ENCODE measurements at regions not wholly inside any gene's neighbourhood (a gene's known extent, or its start where the extent isn't known, plus 50 kb on each side); places are given as distances from the start of the nearest gene placed in this dataset.

GRCh38 chr18:73153271-73153670, 285.5 kb upstream of the NETO1 start:
- Histone ChIP-seq H3K36me3 (ENCODE audit: insufficient read depth, low read length, poor library complexity, severe bottlenecking) (no peaks in the 10 kb centered on the region), H3K4me1 (ENCODE audit: insufficient read depth, low read length, poor library complexity, severe bottlenecking) (no peaks in the 10 kb centered on the region), H3K4me3 (ENCODE audit: low read depth, low read length, poor library complexity, severe bottlenecking) (no peak overlapping the region), H3K9me3 (ENCODE audit: low read depth, low read length, poor library complexity, severe bottlenecking) (peaks cover 9% of the 10 kb centered on the region), H3K27me3 (replicated peaks; ENCODE audit: insufficient read depth, low read depth, low read length, poor library complexity) (no peaks in the 10 kb centered on the region), H3K27ac (ENCODE audit: low read depth, low read length, poor library complexity, severe bottlenecking) (no peak overlapping the region)
- no TSS peak for BruUV-seq (replicated peaks)
- TF ChIP-seq, protein P1, sequence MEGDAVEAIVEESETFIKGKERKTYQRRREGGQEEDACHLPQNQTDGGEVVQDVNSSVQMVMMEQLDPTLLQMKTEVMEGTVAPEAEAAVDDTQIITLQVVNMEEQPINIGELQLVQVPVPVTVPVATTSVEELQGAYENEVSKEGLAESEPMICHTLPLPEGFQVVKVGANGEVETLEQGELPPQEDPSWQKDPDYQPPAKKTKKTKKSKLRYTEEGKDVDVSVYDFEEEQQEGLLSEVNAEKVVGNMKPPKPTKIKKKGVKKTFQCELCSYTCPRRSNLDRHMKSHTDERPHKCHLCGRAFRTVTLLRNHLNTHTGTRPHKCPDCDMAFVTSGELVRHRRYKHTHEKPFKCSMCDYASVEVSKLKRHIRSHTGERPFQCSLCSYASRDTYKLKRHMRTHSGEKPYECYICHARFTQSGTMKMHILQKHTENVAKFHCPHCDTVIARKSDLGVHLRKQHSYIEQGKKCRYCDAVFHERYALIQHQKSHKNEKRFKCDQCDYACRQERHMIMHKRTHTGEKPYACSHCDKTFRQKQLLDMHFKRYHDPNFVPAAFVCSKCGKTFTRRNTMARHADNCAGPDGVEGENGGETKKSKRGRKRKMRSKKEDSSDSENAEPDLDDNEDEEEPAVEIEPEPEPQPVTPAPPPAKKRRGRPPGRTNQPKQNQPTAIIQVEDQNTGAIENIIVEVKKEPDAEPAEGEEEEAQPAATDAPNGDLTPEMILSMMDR (conservative IDR thresholded peaks at IDR 0.05; ENCODE audit: low read depth, low read length), result no peak
- TF ChIP-seq EZH2 (IDR thresholded peaks at IDR 0.05; ENCODE audit: borderline replicate concordance, low read depth, low read length, poor library complexity, severe bottlenecking), result no peak
- POLR2A ChIA-PET (ENCODE audit: low non-redundant PET), result no interaction called here
- CTCF ChIA-PET, result no interaction called here
- DNase-seq (ENCODE audit: low spot score), result peak; percentile 2
- intact Hi-C loops (cut with micrococcal nuclease; ENCODE audit: unreplicated experiment), result no loop called here

DNA sequence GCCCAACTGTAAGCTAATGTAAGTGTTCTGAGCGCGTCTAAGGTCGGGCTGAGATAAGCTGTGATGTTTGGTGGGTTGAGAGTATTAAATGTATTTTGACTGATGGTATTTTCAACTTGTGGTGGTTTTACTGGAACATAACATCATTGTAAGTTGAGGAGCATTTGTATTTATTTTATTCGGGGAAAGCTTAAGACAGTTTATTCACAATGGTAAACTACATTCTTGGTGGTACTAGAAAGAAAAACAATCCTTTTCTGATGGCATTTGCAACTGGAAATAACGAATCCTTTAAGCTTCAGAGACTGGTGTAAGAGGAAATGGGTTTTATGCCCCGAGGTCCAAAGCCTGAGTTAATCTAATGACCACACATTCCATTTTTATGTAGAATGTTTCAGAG, 283.3 kb upstream of the NETO1 start:
- no peaks in the 10 kb centered on the region for H3K36me3 ChIP-seq (ENCODE audit: insufficient read depth, low read length, poor library complexity, severe bottlenecking)
- BruUV-seq (replicated peaks), result no TSS peak
- CTCF ChIA-PET, result no interaction called here
- H3K27ac ChIP-seq (ENCODE audit: low read depth, low read length, poor library complexity, severe bottlenecking), result no peak overlapping the region
- H3K9me3 ChIP-seq (ENCODE audit: low read depth, low read length, poor library complexity, severe bottlenecking), result peaks cover 9% of the 10 kb centered on the region
- no peaks in the 10 kb centered on the region for H3K4me1 ChIP-seq (ENCODE audit: insufficient read depth, low read length, poor library complexity, severe bottlenecking)
- no peak for DNase-seq (ENCODE audit: low spot score)
- H3K27me3 ChIP-seq (replicated peaks; ENCODE audit: insufficient read depth, low read depth, low read length, poor library complexity), result no peaks in the 10 kb centered on the region
- intact Hi-C loops (cut with micrococcal nuclease; ENCODE audit: unreplicated experiment), result no loop called here
- POLR2A ChIA-PET (ENCODE audit: low non-redundant PET), result no interaction called here
- TF ChIP-seq EZH2 (IDR thresholded peaks at IDR 0.05; ENCODE audit: borderline replicate concordance, low read depth, low read length, poor library complexity, severe bottlenecking), result no peak
- no peak overlapping the region for H3K4me3 ChIP-seq (ENCODE audit: low read depth, low read length, poor library complexity, severe bottlenecking)

DNA sequence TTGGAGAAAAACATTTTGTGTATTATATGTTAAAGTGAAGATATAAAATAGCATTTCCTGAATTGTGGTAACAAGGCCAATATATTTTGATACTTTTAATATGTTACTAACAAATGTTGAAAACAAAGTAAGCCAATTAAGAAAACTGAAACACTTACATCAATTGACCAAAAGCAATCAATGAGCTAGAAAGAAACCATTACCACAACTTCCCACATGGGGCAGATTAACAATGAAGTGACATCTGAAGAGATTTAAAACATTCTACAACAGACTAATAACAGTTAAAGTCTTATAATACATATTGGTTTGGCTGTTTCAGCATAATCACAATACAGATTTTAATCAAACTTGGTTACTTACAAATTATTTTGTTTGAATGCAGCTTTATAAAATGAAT, 282.4 kb upstream of the NETO1 start:
- CTCF ChIA-PET, result no interaction called here
- H3K4me1 ChIP-seq (ENCODE audit: insufficient read depth, low read length, poor library complexity, severe bottlenecking), result no peaks in the 10 kb centered on the region
- H3K9me3 ChIP-seq (ENCODE audit: low read depth, low read length, poor library complexity, severe bottlenecking), result peaks cover 9% of the 10 kb centered on the region
- intact Hi-C loops (cut with micrococcal nuclease; ENCODE audit: unreplicated experiment), result no loop called here
- BruUV-seq (replicated peaks), result no TSS peak
- DNase-seq (ENCODE audit: low spot score), result no peak
- TF ChIP-seq EZH2 (IDR thresholded peaks at IDR 0.05; ENCODE audit: borderline replicate concordance, low read depth, low read length, poor library complexity, severe bottlenecking), result no peak
- TF ChIP-seq, protein P1 (conservative IDR thresholded peaks at IDR 0.05; ENCODE audit: low read depth, low read length), result no peak
- POLR2A ChIA-PET (ENCODE audit: low non-redundant PET), result no interaction called here
- no peaks in the 10 kb centered on the region for H3K36me3 ChIP-seq (ENCODE audit: insufficient read depth, low read length, poor library complexity, severe bottlenecking)
- no peak overlapping the region for H3K27ac ChIP-seq (ENCODE audit: low read depth, low read length, poor library complexity, severe bottlenecking)
- no peaks in the 10 kb centered on the region for H3K27me3 ChIP-seq (replicated peaks; ENCODE audit: insufficient read depth, low read depth, low read length, poor library complexity)
- no peak overlapping the region for H3K4me3 ChIP-seq (ENCODE audit: low read depth, low read length, poor library complexity, severe bottlenecking)

DNA sequence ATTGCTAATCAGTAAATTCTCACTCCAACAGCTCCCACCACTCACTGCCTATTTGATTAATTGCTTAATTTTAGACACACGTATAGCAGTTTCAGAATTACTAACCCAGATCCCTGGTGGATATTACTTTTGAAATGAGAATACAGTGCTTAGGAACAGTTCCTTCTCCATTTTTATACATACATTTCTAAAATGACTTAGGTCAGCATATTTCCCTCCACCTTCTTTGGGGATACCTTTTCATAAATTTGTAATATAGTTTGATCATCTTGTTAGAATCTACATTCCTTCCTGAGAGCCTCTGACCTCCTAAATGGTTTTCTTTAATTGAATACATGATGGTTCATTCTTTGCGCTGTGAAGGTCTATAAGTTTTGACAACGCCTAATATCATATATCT, 279.8 kb upstream of the NETO1 start:
- TF ChIP-seq, protein P1 (conservative IDR thresholded peaks at IDR 0.05; ENCODE audit: low read depth, low read length), result no peak
- intact Hi-C loops (cut with micrococcal nuclease; ENCODE audit: unreplicated experiment), result no loop called here
- H3K27me3 ChIP-seq (replicated peaks; ENCODE audit: insufficient read depth, low read depth, low read length, poor library complexity), result no peaks in the 10 kb centered on the region
- peaks cover 6% of the 10 kb centered on the region for H3K9me3 ChIP-seq (ENCODE audit: low read depth, low read length, poor library complexity, severe bottlenecking)
- DNase-seq (ENCODE audit: low spot score), result no peak
- ChIA-PET POLR2A (ENCODE audit: low non-redundant PET) (no interaction called here), CTCF (no interaction called here)
- no peaks in the 10 kb centered on the region for H3K36me3 ChIP-seq (ENCODE audit: insufficient read depth, low read length, poor library complexity, severe bottlenecking)
- H3K27ac ChIP-seq (ENCODE audit: low read depth, low read length, poor library complexity, severe bottlenecking), result no peak overlapping the region
- no TSS peak for BruUV-seq (replicated peaks)
- no peak overlapping the region for H3K4me3 ChIP-seq (ENCODE audit: low read depth, low read length, poor library complexity, severe bottlenecking)
- H3K4me1 ChIP-seq (ENCODE audit: insufficient read depth, low read length, poor library complexity, severe bottlenecking), result no peaks in the 10 kb centered on the region

Data from A673 (cell line).